HFFc6 (cell line): ENCODE measurements at regions not wholly inside any gene's neighbourhood (a gene's known extent, or its start where the extent isn't known, plus 50 kb on each side); places are given as distances from the start of the nearest gene placed in this dataset.

ENCODE experiments used
- DNase-seq: peaks from one replicate; pipeline ENCODE4 v3.0.0-alpha.2; 2018
- H3K27ac Mint-ChIP-seq: 2 replicates; pipeline ENCODE4 v1.8.0; 2020; ENCODE audit warnings: mild to moderate bottlenecking, mixed read lengths
- H3K27me3 Mint-ChIP-seq: 2 replicates; pipeline ENCODE4 v1.8.0; 2021; ENCODE audit warnings: mild to moderate bottlenecking, moderate library complexity, mixed read lengths; ENCODE audit not compliant: insufficient read depth
- H3K36me3 Mint-ChIP-seq: 2 replicates; pipeline ENCODE4 v1.8.0; 2021; ENCODE audit warnings: low read depth, mixed read lengths
- H3K4me1 Mint-ChIP-seq: 2 replicates; pipeline ENCODE4 v1.8.0; 2020; ENCODE audit warnings: low read depth, mixed read lengths
- H3K4me3 Mint-ChIP-seq: 2 replicates; pipeline ENCODE4 v1.8.0; 2020; ENCODE audit warnings: mild to moderate bottlenecking, moderate library complexity, mixed read lengths
- H3K9me3 Mint-ChIP-seq: 2 replicates; pipeline ENCODE4 v1.8.0; 2020; ENCODE audit warnings: mild to moderate bottlenecking, mixed read lengths
- CTCF ChIP-seq: fragments of 200-600 bp; sonication (generic); IDR thresholded peaks from 2 replicates; pipeline ENCODE4 v1.5.0; 2021; ENCODE audit warnings: antibody characterized with exemption, mild to moderate bottlenecking

GRCh38 chr2:150282357-150282756 is 205.1 kb downstream of the RND3 start:
- no peak overlapping the region for H3K27ac Mint-ChIP-seq
- no peak for TF ChIP-seq CTCF
- DNase-seq: no peak
- H3K27me3 Mint-ChIP-seq: no peaks in the 10 kb centered on the region; the same call in 1 of the 2 replicates
- peaks cover 9% of the 10 kb centered on the region for H3K9me3 Mint-ChIP-seq
- H3K4me1 Mint-ChIP-seq: peaks cover 49% of the 10 kb centered on the region
- no peak overlapping the region for H3K4me3 Mint-ChIP-seq
- peaks cover 17% of the 10 kb centered on the region for H3K36me3 Mint-ChIP-seq

- peak; percentile 68 for DNase-seq
- TF ChIP-seq CTCF: no peak
- peaks cover 29% of the 10 kb centered on the region for H3K9me3 Mint-ChIP-seq
- no peaks in the 10 kb centered on the region; the same call in 1 of the 2 replicates for H3K27me3 Mint-ChIP-seq
- H3K4me3 Mint-ChIP-seq: no peak overlapping the region
- peaks cover 38% of the 10 kb centered on the region for H3K36me3 Mint-ChIP-seq
- H3K4me1 Mint-ChIP-seq: peaks cover 37% of the 10 kb centered on the region
- peak overlapping the region; percentile 22; the same call in 1 of the 2 replicates for H3K27ac Mint-ChIP-seq
These were observed 207.2 kb downstream of the RND3 start for GRCh38 chr2:150280231-150280630.

DNA sequence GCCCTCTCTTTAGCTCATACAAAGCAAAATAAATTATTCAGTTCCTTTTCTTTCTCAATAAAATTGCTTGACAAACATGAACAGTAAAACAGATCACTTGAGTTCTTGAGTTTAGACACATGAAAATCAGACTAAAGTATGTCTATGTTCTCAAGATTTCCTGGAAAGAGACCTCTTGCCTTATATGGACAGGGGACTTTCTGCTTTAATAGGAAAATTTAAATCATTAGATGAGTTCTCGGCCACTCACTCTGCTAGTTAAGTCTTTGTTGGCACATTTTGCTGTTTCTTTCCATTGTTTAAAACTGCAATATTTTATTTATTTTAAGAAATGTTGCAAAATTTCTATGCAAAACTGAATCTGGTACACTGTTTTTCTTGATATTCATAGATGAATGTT is 207.8 kb downstream of the RND3 start:
- no peak for TF ChIP-seq CTCF
- no peak overlapping the region for H3K27ac Mint-ChIP-seq
- H3K4me1 Mint-ChIP-seq: peaks cover 37% of the 10 kb centered on the region
- peaks cover 44% of the 10 kb centered on the region for H3K36me3 Mint-ChIP-seq
- no peaks in the 10 kb centered on the region; the same call in 1 of the 2 replicates for H3K27me3 Mint-ChIP-seq
- no peak for DNase-seq
- peaks cover 29% of the 10 kb centered on the region for H3K9me3 Mint-ChIP-seq
- H3K4me3 Mint-ChIP-seq: no peak overlapping the region

DNA sequence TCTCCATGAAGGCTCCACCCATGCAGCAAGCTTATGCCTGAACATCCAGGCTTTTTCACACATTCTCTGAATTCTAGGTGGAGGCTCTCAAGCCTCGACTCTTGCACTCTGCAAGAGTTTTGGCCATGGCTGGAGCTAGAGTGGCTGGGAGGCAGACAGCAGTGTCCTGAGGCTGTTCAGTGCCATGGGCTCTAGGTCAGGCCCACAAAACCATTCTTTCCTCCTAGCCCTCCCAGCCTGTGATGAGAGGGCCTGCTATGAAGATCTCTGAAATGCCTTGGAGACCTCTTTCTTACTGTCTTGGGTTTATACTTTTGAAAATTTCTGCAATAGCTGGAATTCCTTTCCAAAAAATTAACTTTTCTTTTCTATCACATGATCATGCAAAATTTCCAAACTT is 210.7 kb downstream of the RND3 start:
- Mint-ChIP-seq H3K4me3 (no peak overlapping the region), H3K27me3 (peaks cover 3% of the 10 kb centered on the region; the same call in 1 of the 2 replicates), H3K36me3 (peaks cover 45% of the 10 kb centered on the region), H3K27ac (no peak overlapping the region), H3K4me1 (peaks cover 45% of the 10 kb centered on the region), H3K9me3 (peaks cover 33% of the 10 kb centered on the region)
- TF ChIP-seq CTCF: no peak
- DNase-seq: no peak

DNA sequence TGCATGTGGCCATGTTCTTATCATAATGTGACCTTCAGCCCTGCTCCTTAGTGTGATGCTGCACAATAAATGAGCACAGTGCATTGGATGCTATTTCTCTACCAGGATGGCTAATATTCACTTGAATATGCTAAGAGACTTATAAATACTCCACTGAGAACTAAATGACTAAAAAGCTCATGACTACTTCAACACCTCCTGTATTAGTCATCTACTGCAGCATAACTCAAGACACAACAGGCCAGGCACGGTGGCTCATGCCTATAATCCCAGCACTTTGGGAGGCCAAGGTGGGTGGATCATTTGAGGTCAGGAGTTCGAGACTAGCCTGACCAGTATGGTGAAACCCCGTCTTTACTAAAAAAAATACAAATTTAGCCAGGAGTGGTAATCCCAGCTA is 213.4 kb downstream of the RND3 start:
- Mint-ChIP-seq H3K27me3 (peaks cover 3% of the 10 kb centered on the region; the same call in 1 of the 2 replicates), H3K36me3 (peaks cover 39% of the 10 kb centered on the region), H3K4me1 (peaks cover 30% of the 10 kb centered on the region), H3K27ac (no peak overlapping the region), H3K9me3 (peaks cover 33% of the 10 kb centered on the region), H3K4me3 (no peak overlapping the region)
- no peak for TF ChIP-seq CTCF
- DNase-seq: peak; percentile 44
